Fibroblast of skin of right quadriceps (primary cell): ENCODE measurements at regions not wholly inside any gene's neighbourhood (a gene's known extent, or its start where the extent isn't known, plus 50 kb on each side); places are given as distances from the start of the nearest gene placed in this dataset.
A peak's percentile ranks its signal among the peaks of the same experiment; 100 is the strongest.
"Not testable (repeated sequence)": the region's sequence is repeated elsewhere in the genome, so short reads cannot be mapped to it uniquely, and the experiment has no call there.

Experiments used
- DNase-seq: peaks from one replicate; pipeline ENCODE4 v3.0.0-alpha.2; 2013

- DNase-seq = peak; percentile 59
Measured at GRCh38 chr5:15009420-15009819, 137.8 kb upstream of the ANKH start.

- no peak for DNase-seq
Measured at GRCh38 chr5:15008921-15009320, 137.3 kb upstream of the ANKH start.

GRCh38 chr5:15008476-15008875 lies 136.9 kb upstream of the ANKH start:
- peak; percentile 94 for DNase-seq

- DNase-seq = peak; percentile 31
Measured at GRCh38 chr5:15007646-15008045, 136.1 kb upstream of the ANKH start.

- no peak for DNase-seq
Measured at GRCh38 chr5:15004506-15004905, 132.9 kb upstream of the ANKH start.

- DNase-seq = peak; percentile 56
Measured at GRCh38 chr5:15003511-15003920, 131.9 kb upstream of the ANKH start.

GRCh38 chr5:15002791-15003190 lies 131.2 kb upstream of the ANKH start:
- DNase-seq = no peak

GRCh38 chr5:15002173-15002572 lies 130.6 kb upstream of the ANKH start:
- DNase-seq = no peak

GRCh38 chr5:15001517-15001916 lies 129.9 kb upstream of the ANKH start:
- DNase-seq = no peak

- DNase-seq = no peak
Measured at GRCh38 chr5:14998491-14998890, 126.9 kb upstream of the ANKH start.

GRCh38 chr5:14996997-14997396 lies 125.4 kb upstream of the ANKH start:
- DNase-seq = no peak

GRCh38 chr5:14995229-14995628 lies 123.7 kb upstream of the ANKH start:
- no peak for DNase-seq

GRCh38 chr5:14993459-14994133 lies 122.0 kb upstream of the ANKH start:
- not testable (repeated sequence) for DNase-seq

- DNase-seq = not testable (repeated sequence)
Measured at GRCh38 chr5:14992751-14993458, 121.3 kb upstream of the ANKH start.

GRCh38 chr5:14988223-14988622 lies 116.6 kb upstream of the ANKH start:
- no peak for DNase-seq

GRCh38 chr5:14986413-14986812 lies 114.8 kb upstream of the ANKH start:
- no peak for DNase-seq

- no peak for DNase-seq
Measured at GRCh38 chr5:14983666-14984441, 112.3 kb upstream of the ANKH start.

GRCh38 chr5:14980698-14981097 lies 109.1 kb upstream of the ANKH start:
- no peak for DNase-seq

GRCh38 chr5:14977058-14977685 lies 105.6 kb upstream of the ANKH start:
- DNase-seq = no peak

- no peak for DNase-seq
Measured at GRCh38 chr5:14976486-14976885, 104.9 kb upstream of the ANKH start.

GRCh38 chr5:14971873-14972272 lies 100.3 kb upstream of the ANKH start:
- no peak for DNase-seq

- no peak for DNase-seq
Measured at GRCh38 chr5:14968796-14969195, 97.2 kb upstream of the ANKH start.

GRCh38 chr5:14967166-14967565 lies 95.6 kb upstream of the ANKH start:
- no peak for DNase-seq
